ENCODE measurements at regions not wholly inside any gene's neighbourhood (a gene's known extent, or its start where the extent isn't known, plus 50 kb on each side); places are given as distances from the start of the nearest gene placed in this dataset.

GRCh38 chr5:135194573-135195269 is 160.7 kb upstream of the PITX1 start:
- Histone ChIP-seq H4K20me1 (ENCODE audit: low read depth, low read length) (no peaks in the 10 kb centered on the region), H2AFZ (ENCODE audit: low read depth, low read length, severe bottlenecking) (no peak overlapping the region), H3K27me3 (ENCODE audit: low read length) (no peaks in the 10 kb centered on the region), H3K4me3 (ENCODE audit: insufficient read depth, low read length, poor library complexity, severe bottlenecking) (no peak overlapping the region), H3K9me3 (ENCODE audit: insufficient read depth, low read length) (no peaks in the 10 kb centered on the region), H3K27ac (ENCODE audit: low read depth, low read length) (no peak overlapping the region), H3K9me2 (replicated peaks; ENCODE audit: insufficient read depth, low read length) (no peaks in the 10 kb centered on the region), H3K9ac (ENCODE audit: low read length) (no peak overlapping the region), H3K4me2 (ENCODE audit: low read depth, low read length, poor library complexity, severe bottlenecking) (no peak overlapping the region), H3K79me2 (ENCODE audit: insufficient read depth, low read length) (no peaks in the 10 kb centered on the region), H3K36me3 (ENCODE audit: low read length) (no peaks in the 10 kb centered on the region), H3F3A (ENCODE audit: insufficient read depth) (no peaks in the 10 kb centered on the region)
- TF ChIP-seq, protein P1, sequence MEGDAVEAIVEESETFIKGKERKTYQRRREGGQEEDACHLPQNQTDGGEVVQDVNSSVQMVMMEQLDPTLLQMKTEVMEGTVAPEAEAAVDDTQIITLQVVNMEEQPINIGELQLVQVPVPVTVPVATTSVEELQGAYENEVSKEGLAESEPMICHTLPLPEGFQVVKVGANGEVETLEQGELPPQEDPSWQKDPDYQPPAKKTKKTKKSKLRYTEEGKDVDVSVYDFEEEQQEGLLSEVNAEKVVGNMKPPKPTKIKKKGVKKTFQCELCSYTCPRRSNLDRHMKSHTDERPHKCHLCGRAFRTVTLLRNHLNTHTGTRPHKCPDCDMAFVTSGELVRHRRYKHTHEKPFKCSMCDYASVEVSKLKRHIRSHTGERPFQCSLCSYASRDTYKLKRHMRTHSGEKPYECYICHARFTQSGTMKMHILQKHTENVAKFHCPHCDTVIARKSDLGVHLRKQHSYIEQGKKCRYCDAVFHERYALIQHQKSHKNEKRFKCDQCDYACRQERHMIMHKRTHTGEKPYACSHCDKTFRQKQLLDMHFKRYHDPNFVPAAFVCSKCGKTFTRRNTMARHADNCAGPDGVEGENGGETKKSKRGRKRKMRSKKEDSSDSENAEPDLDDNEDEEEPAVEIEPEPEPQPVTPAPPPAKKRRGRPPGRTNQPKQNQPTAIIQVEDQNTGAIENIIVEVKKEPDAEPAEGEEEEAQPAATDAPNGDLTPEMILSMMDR (IDR thresholded peaks at IDR 0.05; ENCODE audit: insufficient read depth, low read length, poor library complexity, severe bottlenecking), result no peak
- no peak for TF ChIP-seq EZH2phosphoT487 (conservative IDR thresholded peaks at IDR 0.05; ENCODE audit: low read length)

DNA sequence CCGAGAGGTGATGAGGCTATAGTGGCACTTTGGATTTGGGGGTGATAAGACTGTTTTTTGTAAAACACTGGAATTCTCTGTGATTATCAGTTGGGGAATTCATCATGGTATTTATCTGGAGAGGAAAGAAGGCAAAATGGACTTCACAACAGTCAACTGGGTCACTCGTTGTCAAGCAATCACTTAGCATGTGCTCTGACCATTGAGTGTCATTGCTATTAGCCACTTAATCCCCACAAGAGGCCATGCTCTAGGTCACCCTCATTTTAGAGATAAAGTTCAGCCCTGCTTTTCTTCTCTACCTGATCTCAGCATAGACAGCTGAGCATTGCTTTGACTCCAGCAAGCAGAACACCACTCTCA is 160.1 kb upstream of the PITX1 start:
- H3K27me3 ChIP-seq (ENCODE audit: low read length), result no peaks in the 10 kb centered on the region
- no peaks in the 10 kb centered on the region for H3K9me2 ChIP-seq (replicated peaks; ENCODE audit: insufficient read depth, low read length)
- H3K79me2 ChIP-seq (ENCODE audit: insufficient read depth, low read length), result no peaks in the 10 kb centered on the region
- no peaks in the 10 kb centered on the region for H3F3A ChIP-seq (ENCODE audit: insufficient read depth)
- no peak overlapping the region for H2AFZ ChIP-seq (ENCODE audit: low read depth, low read length, severe bottlenecking)
- TF ChIP-seq EZH2phosphoT487 (conservative IDR thresholded peaks at IDR 0.05; ENCODE audit: low read length), result no peak
- TF ChIP-seq, protein P1 (IDR thresholded peaks at IDR 0.05; ENCODE audit: insufficient read depth, low read length, poor library complexity, severe bottlenecking), result no peak
- no peak overlapping the region for H3K4me2 ChIP-seq (ENCODE audit: low read depth, low read length, poor library complexity, severe bottlenecking)
- no peak overlapping the region for H3K9ac ChIP-seq (ENCODE audit: low read length)
- H4K20me1 ChIP-seq (ENCODE audit: low read depth, low read length), result no peaks in the 10 kb centered on the region
- H3K27ac ChIP-seq (ENCODE audit: low read depth, low read length), result no peak overlapping the region
- H3K4me3 ChIP-seq (ENCODE audit: insufficient read depth, low read length, poor library complexity, severe bottlenecking), result no peak overlapping the region
- H3K9me3 ChIP-seq (ENCODE audit: insufficient read depth, low read length), result no peaks in the 10 kb centered on the region
- no peaks in the 10 kb centered on the region for H3K36me3 ChIP-seq (ENCODE audit: low read length)

- Histone ChIP-seq H4K20me1 (ENCODE audit: low read depth, low read length) (no peaks in the 10 kb centered on the region), H3K9me2 (replicated peaks; ENCODE audit: insufficient read depth, low read length) (no peaks in the 10 kb centered on the region), H3K9ac (ENCODE audit: low read length) (no peak overlapping the region), H3K4me2 (ENCODE audit: low read depth, low read length, poor library complexity, severe bottlenecking) (no peak overlapping the region), H3K79me2 (ENCODE audit: insufficient read depth, low read length) (no peaks in the 10 kb centered on the region), H3K27me3 (ENCODE audit: low read length) (no peaks in the 10 kb centered on the region), H3K27ac (ENCODE audit: low read depth, low read length) (no peak overlapping the region), H2AFZ (ENCODE audit: low read depth, low read length, severe bottlenecking) (no peak overlapping the region), H3K36me3 (ENCODE audit: low read length) (no peaks in the 10 kb centered on the region), H3F3A (ENCODE audit: insufficient read depth) (no peaks in the 10 kb centered on the region), H3K4me3 (ENCODE audit: insufficient read depth, low read length, poor library complexity, severe bottlenecking) (no peak overlapping the region), H3K9me3 (ENCODE audit: insufficient read depth, low read length) (no peaks in the 10 kb centered on the region)
- TF ChIP-seq, protein P1 (IDR thresholded peaks at IDR 0.05; ENCODE audit: insufficient read depth, low read length, poor library complexity, severe bottlenecking), result no peak
- no peak for TF ChIP-seq EZH2phosphoT487 (conservative IDR thresholded peaks at IDR 0.05; ENCODE audit: low read length)
These were observed 159.4 kb upstream of the PITX1 start for GRCh38 chr5:135193213-135194125.

Measured in SU-DHL-6 (cell line).